ENCODE measurements at regions not wholly inside any gene's neighbourhood (a gene's known extent, or its start where the extent isn't known, plus 50 kb on each side); places are given as distances from the start of the nearest gene placed in this dataset.

- no peak for TF ChIP-seq CTCF (IDR thresholded peaks at IDR 0.05; ENCODE audit: low read depth, low read length)
- TF ChIP-seq MYC (IDR thresholded peaks at IDR 0.05; ENCODE audit: low read depth, low read length), result no peak
- TF ChIP-seq POLR2A (IDR thresholded peaks at IDR 0.05; ENCODE audit: extremely low read depth, insufficient read length), result no peak
- TF ChIP-seq, protein P1, sequence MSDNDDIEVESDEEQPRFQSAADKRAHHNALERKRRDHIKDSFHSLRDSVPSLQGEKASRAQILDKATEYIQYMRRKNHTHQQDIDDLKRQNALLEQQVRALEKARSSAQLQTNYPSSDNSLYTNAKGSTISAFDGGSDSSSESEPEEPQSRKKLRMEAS (IDR thresholded peaks at IDR 0.05; ENCODE audit: low read depth, low read length), result no peak
These were observed 116.7 kb upstream of the IGLL5 start for GRCh38 chr22:22770881-22771280.
